Psoas muscle (tissue), 7 donors: ENCODE measurements at regions not wholly inside any gene's neighbourhood (a gene's known extent, or its start where the extent isn't known, plus 50 kb on each side); places are given as distances from the start of the nearest gene placed in this dataset.
"Not testable (repeated sequence)": the region's sequence is repeated elsewhere in the genome, so short reads cannot be mapped to it uniquely, and the experiment has no call there.

Experiments
- ATAC-seq, 4 donors: fragments of 200-7000 bp; cut with Tn5 transposase; one replicate each; pipeline ENCODE4 v1.9.1; 2020; ENCODE audit warnings: moderate library complexity in 3 of 4, mild to moderate bottlenecking in 2 of 4
- DNase-seq, 2 donors: peaks; one replicate each; pipeline ENCODE4 v3.0.0-alpha.2; 2020
- H3K27ac ChIP-seq: fragments of 200-600 bp; one replicate; pipeline ENCODE4 v1.8.0; 2022
- H3K27me3 ChIP-seq, 3 donors: fragments of 200-600 bp in 1 of 3; one replicate each; pipeline versions ENCODE4 v1.6.1 to v1.8.0; 2013 to 2022; ENCODE audit warnings: low read length in 2 of 3, mild to moderate bottlenecking in 2 of 3, moderate library complexity in 1 of 3; ENCODE audit not compliant: insufficient read depth in 3 of 3
- H3K36me3 ChIP-seq, 2 donors: fragments of 200-600 bp in 1 of 2; one replicate each; pipeline versions ENCODE4 v1.6.1 to v1.8.0; 2013 to 2022; ENCODE audit warnings: low read depth in 1 of 2, mild to moderate bottlenecking in 1 of 2, moderate library complexity in 1 of 2; ENCODE audit not compliant: insufficient read depth in 1 of 2
- H3K4me1 ChIP-seq: fragments of 200-600 bp; one replicate; pipeline ENCODE4 v1.8.0; 2022
- H3K4me3 ChIP-seq: fragments of 200-600 bp; one replicate; pipeline ENCODE4 v1.8.0; 2022; ENCODE audit warnings: mild to moderate bottlenecking
- H3K9me3 ChIP-seq: fragments of 200-600 bp; one replicate; pipeline ENCODE4 v1.8.0; 2022
- CTCF ChIP-seq: fragments of 200-600 bp; IDR thresholded peaks from one replicate; pipeline ENCODE4 v1.8.0; 2022; ENCODE audit warnings: antibody characterized with exemption
- WGBS, 3 donors: extraction: QIAGEN DNeasy Blood & Tissue Kit; methylation state at CpG; one replicate each; pipeline versions ENCODE4 v1.1.6 to v1.1.7; 2013; 5-methylcytosine and 5-hydroxymethylcytosine counted together
- intact Hi-C, 2 donors: fragments of 100-400 bp; cut with DNase I; formaldehyde crosslinking; loops; one replicate each; pipeline versions ENCODE4 v1.11.0 to v1.14.2; 2022
- donor health status: healthy with polysubstance abuse.
- donor health status: DM: no; HTN: no; CAD: no; lungs with moderate emphysema.
- donor health status: Bipolar disorder and iron deficiency.
- donor health status: healthy.
- donor health status: DM: yes; HTN: yes; CAD: no.
- donor health status: DM: no; HTN: no; CAD: no.
- donor health status: DM: yes; HTN: yes; CAD: no.

- no peaks in the 10 kb centered on the region for H3K27me3 ChIP-seq
- H3K36me3 ChIP-seq, result no peaks in the 10 kb centered on the region
- DNase-seq (no peak), ATAC-seq (no peak)
- intact Hi-C loops, result no loop called here
- H3K27ac ChIP-seq, result no peak overlapping the region
- WGBS, 3 donors, result 68 to 76% (median 74%) methylated on average over 5 of the region's 5 CpGs
- no peak overlapping the region for H3K4me3 ChIP-seq
- H3K4me1 ChIP-seq, result no peaks in the 10 kb centered on the region
- TF ChIP-seq CTCF, result no peak
- H3K9me3 ChIP-seq, result no peaks in the 10 kb centered on the region
These were observed 190.5 kb upstream of the OR13F1 start for GRCh38 chr9:104313396-104314110.

- H3K36me3 ChIP-seq, H3K27ac ChIP-seq, H3K4me1 ChIP-seq, ATAC-seq, H3K9me3 ChIP-seq, intact Hi-C loops, DNase-seq, H3K4me3 ChIP-seq, H3K27me3 ChIP-seq: not testable (repeated sequence)
- WGBS, 3 donors, result 92 to 96% (median 95%) methylated on average over 35 to 50 of the region's 50 CpGs
These were observed 187.7 kb upstream of the OR13F1 start for GRCh38 chr9:104316201-104317009.

GRCh38 chr9:104319198-104319597, 184.9 kb upstream of the OR13F1 start:
- DNase-seq, result no peak
- H3K36me3 ChIP-seq, result no peaks in the 10 kb centered on the region
- WGBS, 3 donors, result 80 to 82% (median 82%) methylated on average over 2 of the region's 2 CpGs
- no peaks in the 10 kb centered on the region for H3K27me3 ChIP-seq
- intact Hi-C loops, result no loop called here
- H3K4me3 ChIP-seq, result no peak overlapping the region
- H3K27ac ChIP-seq, result no peak overlapping the region
- no peak for TF ChIP-seq CTCF
- H3K9me3 ChIP-seq, result no peaks in the 10 kb centered on the region
- ATAC-seq, result no peak
- no peaks in the 10 kb centered on the region for H3K4me1 ChIP-seq

GRCh38 chr9:104319685-104320084, 184.4 kb upstream of the OR13F1 start:
- H3K4me1 ChIP-seq, result no peaks in the 10 kb centered on the region
- intact Hi-C loops, result no loop called here
- no peak overlapping the region for H3K4me3 ChIP-seq
- no peak overlapping the region for H3K27ac ChIP-seq
- H3K36me3 ChIP-seq, result no peaks in the 10 kb centered on the region
- ATAC-seq (no peak), DNase-seq (no peak)
- WGBS, 3 donors, result 29 to 43% (median 34%) methylated on average over 3 of the region's 3 CpGs
- TF ChIP-seq CTCF, result no peak
- H3K27me3 ChIP-seq, result no peaks in the 10 kb centered on the region
- H3K9me3 ChIP-seq, result no peaks in the 10 kb centered on the region

- H3K4me3 ChIP-seq, result no peak overlapping the region
- H3K9me3 ChIP-seq, result no peaks in the 10 kb centered on the region
- intact Hi-C loops, result no loop called here
- H3K4me1 ChIP-seq, result no peaks in the 10 kb centered on the region
- WGBS, 3 donors, result 84 to 90% (median 89%) methylated on average over 3 of the region's 3 CpGs
- ATAC-seq (no peak), DNase-seq (no peak)
- no peak for TF ChIP-seq CTCF
- H3K27ac ChIP-seq, result no peak overlapping the region
- no peaks in the 10 kb centered on the region for H3K36me3 ChIP-seq
- H3K27me3 ChIP-seq, result no peaks in the 10 kb centered on the region
These were observed 181.5 kb upstream of the OR13F1 start for GRCh38 chr9:104322596-104322995.

GRCh38 chr9:104323967-104324694, 179.9 kb upstream of the OR13F1 start:
- DNase-seq, H3K27me3 ChIP-seq, H3K4me1 ChIP-seq, H3K27ac ChIP-seq, ATAC-seq, H3K4me3 ChIP-seq, H3K36me3 ChIP-seq, intact Hi-C loops, H3K9me3 ChIP-seq: not testable (repeated sequence)
- 70 to 78% (median 71%) methylated on average over 2 of the region's 2 CpGs for WGBS, 3 donors
